ENCODE measurements at regions not wholly inside any gene's neighbourhood (a gene's known extent, or its start where the extent isn't known, plus 50 kb on each side); places are given as distances from the start of the nearest gene placed in this dataset.

DNA sequence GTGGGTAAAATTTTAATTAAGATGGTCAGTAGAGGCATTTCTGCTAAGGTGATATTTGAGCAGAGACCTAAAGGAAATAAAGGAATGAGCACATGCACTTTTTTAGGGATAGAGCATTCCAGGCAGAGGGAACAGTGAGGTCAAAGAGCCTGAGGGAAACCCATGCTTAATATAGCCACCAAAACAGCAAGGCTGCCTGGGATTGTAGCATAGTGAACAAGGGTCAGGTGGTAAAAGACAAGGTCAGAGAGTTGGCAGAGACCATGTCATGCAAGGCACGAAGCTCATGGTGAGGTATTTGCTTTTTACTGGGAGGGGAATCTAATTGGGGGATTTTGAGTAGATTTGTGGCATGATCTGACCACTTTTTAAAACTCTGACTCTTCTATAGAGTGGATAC is 344.6 kb upstream of the LRRC7 start:
- TF ChIP-seq SP1 (IDR thresholded peaks at IDR 0.05) = no peak
- no peak for TF ChIP-seq CTBP1 (IDR thresholded peaks at IDR 0.05; ENCODE audit: borderline replicate concordance)
- TF ChIP-seq ARNT (IDR thresholded peaks at IDR 0.05) = no peak
- TF ChIP-seq FOXK2 (IDR thresholded peaks at IDR 0.05) = no peak
- TF ChIP-seq NFRKB (IDR thresholded peaks at IDR 0.05) = no peak
- TF ChIP-seq TARDBP (IDR thresholded peaks at IDR 0.05) = no peak
- TF ChIP-seq, protein P1, sequence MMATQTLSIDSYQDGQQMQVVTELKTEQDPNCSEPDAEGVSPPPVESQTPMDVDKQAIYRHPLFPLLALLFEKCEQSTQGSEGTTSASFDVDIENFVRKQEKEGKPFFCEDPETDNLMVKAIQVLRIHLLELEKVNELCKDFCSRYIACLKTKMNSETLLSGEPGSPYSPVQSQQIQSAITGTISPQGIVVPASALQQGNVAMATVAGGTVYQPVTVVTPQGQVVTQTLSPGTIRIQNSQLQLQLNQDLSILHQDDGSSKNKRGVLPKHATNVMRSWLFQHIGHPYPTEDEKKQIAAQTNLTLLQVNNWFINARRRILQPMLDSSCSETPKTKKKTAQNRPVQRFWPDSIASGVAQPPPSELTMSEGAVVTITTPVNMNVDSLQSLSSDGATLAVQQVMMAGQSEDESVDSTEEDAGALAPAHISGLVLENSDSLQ (IDR thresholded peaks at IDR 0.05) = no peak
- TF ChIP-seq FOXM1 (IDR thresholded peaks at IDR 0.05; ENCODE audit: borderline replicate concordance) = no peak

Data from HEK293T (cell line).